AG09319 (cell line): ENCODE measurements at regions not wholly inside any gene's neighbourhood (a gene's known extent, or its start where the extent isn't known, plus 50 kb on each side); places are given as distances from the start of the nearest gene placed in this dataset.

Experiments
- DNase-seq: peaks from one replicate; pipeline ENCODE4 v3.0.0-alpha.2; 2010; ENCODE audit warnings: low read depth; ENCODE audit errors: extremely low read depth
- CTCF ChIP-seq: IDR thresholded peaks from 2 replicates; pipeline ENCODE4 v1.5.1; 2011; ENCODE audit warnings: low read depth, mild to moderate bottlenecking, inconsistent platforms, low read length, moderate library complexity

GRCh38 chr6:78599526-78599925, 267.8 kb upstream of the IRAK1BP1 start:
- DNase-seq: no peak
- TF ChIP-seq CTCF: no peak

- no peak for DNase-seq
- no peak for TF ChIP-seq CTCF
Observed at GRCh38 chr6:78605909-78606446, 261.4 kb upstream of the IRAK1BP1 start.

- no peak for TF ChIP-seq CTCF
- no peak for DNase-seq
Observed at GRCh38 chr6:78607189-78607588, 260.2 kb upstream of the IRAK1BP1 start.

- TF ChIP-seq CTCF: no peak
- DNase-seq: no peak
Observed at GRCh38 chr6:78611102-78611620, 256.2 kb upstream of the IRAK1BP1 start.

GRCh38 chr6:78611886-78612480, 255.4 kb upstream of the IRAK1BP1 start:
- peak; percentile 53 for TF ChIP-seq CTCF
- DNase-seq: no peak

GRCh38 chr6:78614961-78615360, 252.4 kb upstream of the IRAK1BP1 start:
- no peak for TF ChIP-seq CTCF
- DNase-seq: no peak

- TF ChIP-seq CTCF: no peak
- DNase-seq: no peak
Observed at GRCh38 chr6:78615430-78615904, 251.9 kb upstream of the IRAK1BP1 start.
